ENCODE measurements at regions not wholly inside any gene's neighbourhood (a gene's known extent, or its start where the extent isn't known, plus 50 kb on each side); places are given as distances from the start of the nearest gene placed in this dataset.

- Histone ChIP-seq H3K4me3 (ENCODE audit: low read depth, low read length) (no peak overlapping the region), H3K36me3 (ENCODE audit: control insufficient read depth, insufficient read depth, low read length) (no peaks in the 10 kb centered on the region), H3K27me3 (ENCODE audit: control insufficient read depth, insufficient read depth, low read length) (no peaks in the 10 kb centered on the region)
- no peak for TF ChIP-seq CTCF (IDR thresholded peaks at IDR 0.05; ENCODE audit: insufficient read depth, low read length, poor library complexity, severe bottlenecking)
- DNase-seq (ENCODE audit: low read depth), result no peak
Measured at GRCh38 chr10:54940418-54940817, 139.4 kb upstream of the PCDH15 start.

- H3K4me3 ChIP-seq (ENCODE audit: low read depth, low read length), result no peak overlapping the region
- no peak for DNase-seq (ENCODE audit: low read depth)
- H3K27me3 ChIP-seq (ENCODE audit: control insufficient read depth, insufficient read depth, low read length), result no peaks in the 10 kb centered on the region
- H3K36me3 ChIP-seq (ENCODE audit: control insufficient read depth, insufficient read depth, low read length), result no peaks in the 10 kb centered on the region
- TF ChIP-seq CTCF (IDR thresholded peaks at IDR 0.05; ENCODE audit: insufficient read depth, low read length, poor library complexity, severe bottlenecking), result no peak
Measured at GRCh38 chr10:54914049-54914448, 113.0 kb upstream of the PCDH15 start.

- no peak for TF ChIP-seq CTCF (IDR thresholded peaks at IDR 0.05; ENCODE audit: insufficient read depth, low read length, poor library complexity, severe bottlenecking)
- no peak for DNase-seq (ENCODE audit: low read depth)
- Histone ChIP-seq H3K36me3 (ENCODE audit: control insufficient read depth, insufficient read depth, low read length) (no peaks in the 10 kb centered on the region), H3K4me3 (ENCODE audit: low read depth, low read length) (no peak overlapping the region), H3K27me3 (ENCODE audit: control insufficient read depth, insufficient read depth, low read length) (no peaks in the 10 kb centered on the region)
Measured at GRCh38 chr10:54909165-54909564, 108.1 kb upstream of the PCDH15 start.

GRCh38 chr10:54908019-54908418, 107.0 kb upstream of the PCDH15 start:
- DNase-seq (ENCODE audit: low read depth), result no peak
- Histone ChIP-seq H3K4me3 (ENCODE audit: low read depth, low read length) (no peak overlapping the region), H3K27me3 (ENCODE audit: control insufficient read depth, insufficient read depth, low read length) (no peaks in the 10 kb centered on the region), H3K36me3 (ENCODE audit: control insufficient read depth, insufficient read depth, low read length) (no peaks in the 10 kb centered on the region)
- TF ChIP-seq CTCF (IDR thresholded peaks at IDR 0.05; ENCODE audit: insufficient read depth, low read length, poor library complexity, severe bottlenecking), result no peak

GRCh38 chr10:54906940-54907339, 105.9 kb upstream of the PCDH15 start:
- TF ChIP-seq CTCF (IDR thresholded peaks at IDR 0.05; ENCODE audit: insufficient read depth, low read length, poor library complexity, severe bottlenecking), result no peak
- H3K36me3 ChIP-seq (ENCODE audit: control insufficient read depth, insufficient read depth, low read length), result no peaks in the 10 kb centered on the region
- no peak for DNase-seq (ENCODE audit: low read depth)
- no peaks in the 10 kb centered on the region for H3K27me3 ChIP-seq (ENCODE audit: control insufficient read depth, insufficient read depth, low read length)
- no peak overlapping the region for H3K4me3 ChIP-seq (ENCODE audit: low read depth, low read length)

GRCh38 chr10:54905578-54906192, 104.7 kb upstream of the PCDH15 start:
- Histone ChIP-seq H3K27me3 (ENCODE audit: control insufficient read depth, insufficient read depth, low read length) (no peaks in the 10 kb centered on the region), H3K4me3 (ENCODE audit: low read depth, low read length) (no peak overlapping the region), H3K36me3 (ENCODE audit: control insufficient read depth, insufficient read depth, low read length) (no peaks in the 10 kb centered on the region)
- DNase-seq (ENCODE audit: low read depth), result no peak
- no peak for TF ChIP-seq CTCF (IDR thresholded peaks at IDR 0.05; ENCODE audit: insufficient read depth, low read length, poor library complexity, severe bottlenecking)

Data from kidney epithelial cell (primary cell).